ENCODE measurements at regions not wholly inside any gene's neighbourhood (a gene's known extent, or its start where the extent isn't known, plus 50 kb on each side); places are given as distances from the start of the nearest gene placed in this dataset.

DNA sequence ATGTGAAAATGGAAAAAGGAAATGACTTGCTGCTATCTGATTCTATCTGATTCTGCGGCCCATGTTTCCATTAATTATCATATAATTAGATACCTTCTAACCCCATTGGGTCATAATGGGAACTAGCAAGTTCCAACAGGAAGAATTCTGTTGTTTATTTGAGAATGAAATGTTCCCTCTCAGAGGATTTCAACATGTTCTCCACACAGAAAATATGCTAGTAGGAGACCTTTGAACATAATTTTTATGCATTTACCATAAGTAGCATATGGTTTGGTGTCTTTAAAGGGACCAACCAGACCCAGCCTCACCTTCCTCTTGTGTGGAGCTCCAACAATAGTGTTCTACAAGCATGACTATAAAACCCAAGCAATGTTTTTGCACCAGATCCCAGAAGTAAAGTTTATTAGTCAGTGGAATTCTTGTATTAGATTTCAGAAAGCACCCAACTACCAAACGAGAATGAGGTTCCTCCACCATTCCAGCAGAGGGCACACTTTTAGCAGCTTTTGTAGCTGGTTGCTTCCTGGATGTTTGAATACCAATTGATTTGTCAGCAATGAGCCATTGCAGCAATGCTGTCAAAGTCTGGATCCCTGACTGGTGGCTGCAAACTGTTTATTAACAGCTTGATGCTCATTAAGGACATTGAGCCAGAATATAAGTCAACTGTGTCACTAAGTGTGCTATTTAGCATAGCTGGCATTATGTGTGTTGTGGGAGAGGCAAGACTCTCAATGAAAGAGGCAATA is 143.6 kb upstream of the GJE1 start:
- intact Hi-C loops (cut with DNase I): no loop called here
- H3K4me1 ChIP-seq (replicated peaks in 1 of 2): no peaks in the 10 kb centered on the region
- TF ChIP-seq, protein P1, sequence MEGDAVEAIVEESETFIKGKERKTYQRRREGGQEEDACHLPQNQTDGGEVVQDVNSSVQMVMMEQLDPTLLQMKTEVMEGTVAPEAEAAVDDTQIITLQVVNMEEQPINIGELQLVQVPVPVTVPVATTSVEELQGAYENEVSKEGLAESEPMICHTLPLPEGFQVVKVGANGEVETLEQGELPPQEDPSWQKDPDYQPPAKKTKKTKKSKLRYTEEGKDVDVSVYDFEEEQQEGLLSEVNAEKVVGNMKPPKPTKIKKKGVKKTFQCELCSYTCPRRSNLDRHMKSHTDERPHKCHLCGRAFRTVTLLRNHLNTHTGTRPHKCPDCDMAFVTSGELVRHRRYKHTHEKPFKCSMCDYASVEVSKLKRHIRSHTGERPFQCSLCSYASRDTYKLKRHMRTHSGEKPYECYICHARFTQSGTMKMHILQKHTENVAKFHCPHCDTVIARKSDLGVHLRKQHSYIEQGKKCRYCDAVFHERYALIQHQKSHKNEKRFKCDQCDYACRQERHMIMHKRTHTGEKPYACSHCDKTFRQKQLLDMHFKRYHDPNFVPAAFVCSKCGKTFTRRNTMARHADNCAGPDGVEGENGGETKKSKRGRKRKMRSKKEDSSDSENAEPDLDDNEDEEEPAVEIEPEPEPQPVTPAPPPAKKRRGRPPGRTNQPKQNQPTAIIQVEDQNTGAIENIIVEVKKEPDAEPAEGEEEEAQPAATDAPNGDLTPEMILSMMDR (IDR thresholded peaks at IDR 0.05): peak; percentile 11 to 46 (median 32)
- no peak for TF ChIP-seq POLR2A (IDR thresholded peaks at IDR 0.05)
- no peaks in the 10 kb centered on the region for H3K9me3 ChIP-seq (replicated peaks in 1 of 3)
- no peaks in the 10 kb centered on the region for H3K27me3 ChIP-seq
- DNase-seq: peak in 3 of 7 donors; percentile 2 to 32 (median 16)
- no peaks in the 10 kb centered on the region for H3K36me3 ChIP-seq (replicated peaks in 1 of 2)
- H3K4me3 ChIP-seq: no peak overlapping the region
- no peak overlapping the region for H3K27ac ChIP-seq
- 30 to 46% (median 43%) methylated on average over 2 of the region's 2 CpGs for WGBS, 4 donors

DNA sequence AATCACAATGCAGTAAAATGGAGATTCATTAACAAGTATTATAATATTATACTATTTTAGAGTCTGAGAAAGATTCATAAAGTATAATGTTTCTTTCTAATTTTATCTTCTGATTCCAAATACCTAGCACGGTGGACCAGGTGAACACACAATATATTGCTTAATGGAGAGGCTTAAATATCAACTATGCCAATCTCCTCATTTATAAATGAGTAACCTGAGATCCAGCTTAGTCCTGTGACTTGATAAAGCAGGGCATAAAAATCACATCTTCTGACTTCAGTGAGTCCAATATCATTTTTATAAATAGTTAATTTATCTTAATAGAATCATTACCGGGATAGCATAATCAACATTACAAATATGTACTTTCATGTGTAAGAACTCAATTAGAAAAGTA is 144.4 kb upstream of the GJE1 start:
- H3K27ac ChIP-seq: no peak overlapping the region
- no peaks in the 10 kb centered on the region for H3K27me3 ChIP-seq
- DNase-seq: no peak
- no peaks in the 10 kb centered on the region for H3K4me1 ChIP-seq (replicated peaks in 1 of 2)
- no peaks in the 10 kb centered on the region for H3K9me3 ChIP-seq (replicated peaks in 1 of 3)
- H3K36me3 ChIP-seq (replicated peaks in 1 of 2): no peaks in the 10 kb centered on the region
- 82 to 87% (median 85%) methylated on average over 2 of the region's 2 CpGs for WGBS, 4 donors
- intact Hi-C loops (cut with DNase I): no loop called here
- TF ChIP-seq, protein P1 (IDR thresholded peaks at IDR 0.05): no peak
- no peak for TF ChIP-seq POLR2A (IDR thresholded peaks at IDR 0.05)
- no peak overlapping the region for H3K4me3 ChIP-seq

GRCh38 chr6:141986457-141986856 is 146.3 kb upstream of the GJE1 start:
- WGBS, 4 donors: 78 to 86% (median 83%) methylated on average over 4 of the region's 4 CpGs
- H3K4me1 ChIP-seq (replicated peaks in 1 of 2): no peaks in the 10 kb centered on the region
- H3K4me3 ChIP-seq: no peak overlapping the region
- intact Hi-C loops (cut with DNase I): no loop called here
- no peak overlapping the region for H3K27ac ChIP-seq
- DNase-seq: no peak
- TF ChIP-seq, protein P1 (IDR thresholded peaks at IDR 0.05): no peak
- no peak for TF ChIP-seq POLR2A (IDR thresholded peaks at IDR 0.05)
- H3K9me3 ChIP-seq (replicated peaks in 1 of 3): no peaks in the 10 kb centered on the region
- H3K27me3 ChIP-seq: no peaks in the 10 kb centered on the region
- H3K36me3 ChIP-seq (replicated peaks in 1 of 2): no peaks in the 10 kb centered on the region

GRCh38 chr6:141981190-141981589 is 151.5 kb upstream of the GJE1 start:
- no peak overlapping the region for H3K27ac ChIP-seq
- H3K36me3 ChIP-seq (replicated peaks in 1 of 2): no peaks in the 10 kb centered on the region
- H3K4me1 ChIP-seq (replicated peaks in 1 of 2): no peaks in the 10 kb centered on the region
- intact Hi-C loops (cut with DNase I): no loop called here
- H3K9me3 ChIP-seq (replicated peaks in 1 of 3): no peaks in the 10 kb centered on the region
- no peak overlapping the region for H3K4me3 ChIP-seq
- no peaks in the 10 kb centered on the region for H3K27me3 ChIP-seq
- no peak for DNase-seq
- TF ChIP-seq, protein P1 (IDR thresholded peaks at IDR 0.05): no peak
- no peak for TF ChIP-seq POLR2A (IDR thresholded peaks at IDR 0.05)
